ENCODE measurements at regions not wholly inside any gene's neighbourhood (a gene's known extent, or its start where the extent isn't known, plus 50 kb on each side); places are given as distances from the start of the nearest gene placed in this dataset.

DNA sequence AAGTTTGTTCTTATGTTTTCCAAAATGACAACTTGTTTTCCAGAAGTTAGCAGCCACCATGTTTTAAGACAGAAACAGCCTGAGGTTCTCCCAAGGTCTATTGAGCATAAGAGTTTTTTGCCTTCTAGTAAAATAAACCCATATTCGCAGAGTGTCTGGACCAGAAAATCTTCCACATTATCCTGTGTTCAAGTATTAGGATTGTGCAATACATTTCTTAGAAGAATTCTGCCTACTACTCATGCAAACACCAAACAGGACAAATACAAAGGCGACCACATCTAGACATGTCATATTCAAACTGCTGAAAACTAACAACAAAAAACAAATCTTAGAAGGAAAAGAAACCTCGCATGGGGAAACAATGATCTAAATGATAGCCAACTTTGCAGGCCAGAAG is 145.4 kb upstream of the AHI1 start:
- Histone ChIP-seq H2BK5ac (ENCODE audit: low read length) (no peak overlapping the region), H3K4ac (ENCODE audit: low read length) (no peak overlapping the region), H3K9me3 (replicated peaks in 1 of 2; ENCODE audit: control insufficient read depth in 2 of 2, insufficient read depth in 1 of 2, low read depth in 1 of 2, low read length in 2 of 2) (no peaks in the 10 kb centered on the region), H3K4me2 (ENCODE audit: insufficient read depth, low read length, poor library complexity, severe bottlenecking) (no peak overlapping the region), H3K4me3 (ENCODE audit: low read length in 2 of 2) (no peak overlapping the region), H2AK5ac (ENCODE audit: low read depth, low read length) (no peak overlapping the region), H2BK12ac (ENCODE audit: low read length) (no peak overlapping the region), H3K18ac (ENCODE audit: low read length) (no peak overlapping the region), H3K27ac (replicated peaks; ENCODE audit: low read length) (no peak overlapping the region), H3K36me3 (replicated peaks in 1 of 2; ENCODE audit: control insufficient read depth in 2 of 2, insufficient read depth in 2 of 2, low read length in 2 of 2) (no peaks in the 10 kb centered on the region), H3K23ac (ENCODE audit: low read depth, low read length, poor library complexity) (no peak overlapping the region), H2BK15ac (ENCODE audit: low read length) (no peak overlapping the region), H3K9ac (ENCODE audit: low read depth, low read length, poor library complexity) (no peak overlapping the region), H3K14ac (ENCODE audit: low read length) (no peak overlapping the region), H4K91ac (ENCODE audit: low read depth, low read length, poor library complexity) (no peak overlapping the region), H3K4me1 (ENCODE audit: control insufficient read depth in 2 of 2, insufficient read depth in 1 of 2, low read depth in 1 of 2, low read length in 2 of 2) (no peaks in the 10 kb centered on the region), H2AFZ (ENCODE audit: low read length) (no peak overlapping the region), H3K27me3 (ENCODE audit: control insufficient read depth in 3 of 3, insufficient read depth in 3 of 3, low read depth in 1 of 3, low read length in 3 of 3) (no peaks in the 10 kb centered on the region), H3K79me1 (ENCODE audit: low read depth, low read length) (no peaks in the 10 kb centered on the region), H2BK120ac (ENCODE audit: low read depth, low read length) (no peak overlapping the region), H4K8ac (ENCODE audit: low read depth, low read length) (no peak overlapping the region)
- WGBS, 2 donors (ENCODE audit: extremely low coverage in 2 of 2, insufficient read length in 2 of 2, insufficient replicate concordance in 1 of 2): no CpG with 5 or more reads among the region's 3 CpGs
- no peak for DNase-seq (ENCODE audit: low spot score)

DNA sequence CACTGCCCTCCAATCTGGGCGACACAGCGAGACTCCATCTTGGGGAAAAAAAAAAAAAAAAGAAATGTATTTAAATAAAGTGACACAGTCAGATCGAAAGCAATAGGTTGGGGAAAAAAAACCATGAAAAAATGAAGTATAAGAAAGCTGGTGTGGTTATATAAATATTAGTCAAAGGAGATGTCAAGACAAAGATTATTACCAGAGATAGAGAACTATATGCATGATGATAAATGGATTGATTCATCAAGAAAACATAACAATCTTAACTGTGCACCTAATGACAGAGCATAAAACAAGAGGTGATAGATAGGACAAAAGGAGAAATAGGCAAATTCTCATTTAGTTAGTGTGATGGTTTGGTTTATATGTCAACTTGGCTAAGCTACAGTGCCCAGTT is 146.9 kb upstream of the AHI1 start:
- Histone ChIP-seq H4K91ac (ENCODE audit: low read depth, low read length, poor library complexity) (no peak overlapping the region), H4K8ac (ENCODE audit: low read depth, low read length) (no peak overlapping the region), H2BK120ac (ENCODE audit: low read depth, low read length) (no peak overlapping the region), H3K4me1 (ENCODE audit: control insufficient read depth in 2 of 2, insufficient read depth in 1 of 2, low read depth in 1 of 2, low read length in 2 of 2) (no peaks in the 10 kb centered on the region), H3K23ac (ENCODE audit: low read depth, low read length, poor library complexity) (no peak overlapping the region), H3K36me3 (replicated peaks in 1 of 2; ENCODE audit: control insufficient read depth in 2 of 2, insufficient read depth in 2 of 2, low read length in 2 of 2) (no peaks in the 10 kb centered on the region), H3K4me3 (ENCODE audit: low read length in 2 of 2) (no peak overlapping the region), H3K18ac (ENCODE audit: low read length) (no peak overlapping the region), H2BK15ac (ENCODE audit: low read length) (no peak overlapping the region), H3K79me1 (ENCODE audit: low read depth, low read length) (no peaks in the 10 kb centered on the region), H2AFZ (ENCODE audit: low read length) (no peak overlapping the region), H2BK5ac (ENCODE audit: low read length) (no peak overlapping the region), H3K4ac (ENCODE audit: low read length) (no peak overlapping the region), H2BK12ac (ENCODE audit: low read length) (no peak overlapping the region), H3K9me3 (replicated peaks in 1 of 2; ENCODE audit: control insufficient read depth in 2 of 2, insufficient read depth in 1 of 2, low read depth in 1 of 2, low read length in 2 of 2) (no peaks in the 10 kb centered on the region), H3K27ac (replicated peaks; ENCODE audit: low read length) (no peak overlapping the region), H2AK5ac (ENCODE audit: low read depth, low read length) (no peak overlapping the region), H3K9ac (ENCODE audit: low read depth, low read length, poor library complexity) (no peak overlapping the region), H3K14ac (ENCODE audit: low read length) (no peak overlapping the region), H3K27me3 (ENCODE audit: control insufficient read depth in 3 of 3, insufficient read depth in 3 of 3, low read depth in 1 of 3, low read length in 3 of 3) (no peaks in the 10 kb centered on the region), H3K4me2 (ENCODE audit: insufficient read depth, low read length, poor library complexity, severe bottlenecking) (no peak overlapping the region)
- no CpG with 5 or more reads among the region's 3 CpGs for WGBS, 2 donors (ENCODE audit: extremely low coverage in 2 of 2, insufficient read length in 2 of 2, insufficient replicate concordance in 1 of 2)
- no peak for DNase-seq (ENCODE audit: low spot score)

DNA sequence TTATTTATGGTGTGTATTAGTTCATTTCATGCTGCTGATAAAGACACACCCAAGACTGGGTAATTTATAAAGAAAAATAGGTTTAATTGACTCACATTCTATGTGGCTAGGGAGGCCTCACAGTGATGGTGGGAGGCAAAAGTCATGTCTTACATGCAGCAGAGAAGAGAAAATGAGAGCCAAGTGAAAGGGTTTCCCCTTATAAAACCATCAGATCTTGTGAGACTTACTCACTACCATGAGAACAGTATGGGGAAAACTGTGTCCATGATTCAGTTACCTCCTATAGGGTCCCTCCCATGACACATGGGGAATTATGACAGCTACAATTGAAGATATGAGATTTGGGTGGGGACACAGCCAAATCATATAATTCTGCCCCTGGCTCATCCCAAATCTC is 150.0 kb upstream of the AHI1 start:
- Histone ChIP-seq H2BK120ac (ENCODE audit: low read depth, low read length) (no peak overlapping the region), H3K23ac (ENCODE audit: low read depth, low read length, poor library complexity) (no peak overlapping the region), H2BK12ac (ENCODE audit: low read length) (no peak overlapping the region), H2AK5ac (ENCODE audit: low read depth, low read length) (no peak overlapping the region), H3K4me3 (ENCODE audit: low read length in 2 of 2) (no peak overlapping the region), H3K79me1 (ENCODE audit: low read depth, low read length) (no peaks in the 10 kb centered on the region), H3K9ac (ENCODE audit: low read depth, low read length, poor library complexity) (no peak overlapping the region), H3K36me3 (replicated peaks in 1 of 2; ENCODE audit: control insufficient read depth in 2 of 2, insufficient read depth in 2 of 2, low read length in 2 of 2) (no peaks in the 10 kb centered on the region), H3K4ac (ENCODE audit: low read length) (no peak overlapping the region), H4K8ac (ENCODE audit: low read depth, low read length) (no peak overlapping the region), H2AFZ (ENCODE audit: low read length) (no peak overlapping the region), H3K14ac (ENCODE audit: low read length) (no peak overlapping the region), H3K4me2 (ENCODE audit: insufficient read depth, low read length, poor library complexity, severe bottlenecking) (no peak overlapping the region), H3K9me3 (replicated peaks in 1 of 2; ENCODE audit: control insufficient read depth in 2 of 2, insufficient read depth in 1 of 2, low read depth in 1 of 2, low read length in 2 of 2) (no peaks in the 10 kb centered on the region), H3K4me1 (ENCODE audit: control insufficient read depth in 2 of 2, insufficient read depth in 1 of 2, low read depth in 1 of 2, low read length in 2 of 2) (no peaks in the 10 kb centered on the region), H4K91ac (ENCODE audit: low read depth, low read length, poor library complexity) (no peak overlapping the region), H3K27ac (replicated peaks; ENCODE audit: low read length) (no peak overlapping the region), H3K18ac (ENCODE audit: low read length) (no peak overlapping the region), H3K27me3 (ENCODE audit: control insufficient read depth in 3 of 3, insufficient read depth in 3 of 3, low read depth in 1 of 3, low read length in 3 of 3) (no peaks in the 10 kb centered on the region), H2BK5ac (ENCODE audit: low read length) (no peak overlapping the region), H2BK15ac (ENCODE audit: low read length) (no peak overlapping the region)
- DNase-seq (ENCODE audit: low spot score): no peak

DNA sequence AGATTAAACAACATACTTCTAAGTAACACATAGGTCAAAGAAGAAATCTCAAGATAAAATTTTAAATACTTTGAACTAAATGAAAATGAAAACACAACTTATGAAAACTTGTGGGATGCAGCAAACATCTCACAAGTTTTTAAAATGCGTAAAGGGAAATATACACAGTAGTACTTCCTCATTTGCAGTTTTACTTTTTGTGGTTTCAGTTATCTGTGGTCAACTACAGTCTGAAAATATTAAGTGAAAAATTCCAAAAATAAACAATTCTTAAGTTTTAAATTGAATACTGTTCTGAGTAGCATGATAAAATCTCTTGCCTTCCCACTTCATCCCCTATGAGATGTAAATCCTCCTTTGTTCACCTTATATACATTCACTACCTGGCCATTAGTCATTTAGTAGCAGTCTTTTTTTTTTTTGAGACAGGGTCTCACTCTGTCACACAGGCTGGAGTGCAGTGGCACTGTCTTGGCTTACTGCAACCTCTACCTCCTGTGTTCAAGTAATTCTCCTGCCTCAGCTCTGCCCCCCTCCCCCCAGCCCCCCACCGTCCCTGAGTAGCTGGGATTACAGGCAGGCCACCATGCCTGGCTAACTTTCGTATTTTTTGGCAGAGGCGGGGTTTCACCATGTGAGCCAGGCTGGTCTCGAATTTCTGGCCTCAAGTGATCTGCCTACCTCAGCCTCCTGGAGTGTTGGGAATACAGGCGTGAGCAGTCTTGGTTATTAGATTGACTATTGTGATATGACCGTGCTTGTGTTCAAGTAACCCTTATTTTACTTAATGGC is 154.6 kb upstream of the AHI1 start:
- Histone ChIP-seq H2BK12ac (ENCODE audit: low read length) (no peak overlapping the region), H3K9ac (ENCODE audit: low read depth, low read length, poor library complexity) (no peak overlapping the region), H2BK5ac (ENCODE audit: low read length) (no peak overlapping the region), H3K18ac (ENCODE audit: low read length) (no peak overlapping the region), H3K4me3 (ENCODE audit: low read length in 2 of 2) (no peak overlapping the region), H3K27ac (replicated peaks; ENCODE audit: low read length) (no peak overlapping the region), H3K9me3 (replicated peaks in 1 of 2; ENCODE audit: control insufficient read depth in 2 of 2, insufficient read depth in 1 of 2, low read depth in 1 of 2, low read length in 2 of 2) (no peaks in the 10 kb centered on the region), H2BK120ac (ENCODE audit: low read depth, low read length) (no peak overlapping the region), H3K27me3 (ENCODE audit: control insufficient read depth in 3 of 3, insufficient read depth in 3 of 3, low read depth in 1 of 3, low read length in 3 of 3) (no peaks in the 10 kb centered on the region), H3K4ac (ENCODE audit: low read length) (no peak overlapping the region), H4K91ac (ENCODE audit: low read depth, low read length, poor library complexity) (no peak overlapping the region), H3K79me1 (ENCODE audit: low read depth, low read length) (no peaks in the 10 kb centered on the region), H4K8ac (ENCODE audit: low read depth, low read length) (no peak overlapping the region), H3K4me2 (ENCODE audit: insufficient read depth, low read length, poor library complexity, severe bottlenecking) (no peak overlapping the region), H3K36me3 (replicated peaks in 1 of 2; ENCODE audit: control insufficient read depth in 2 of 2, insufficient read depth in 2 of 2, low read length in 2 of 2) (no peaks in the 10 kb centered on the region), H3K14ac (ENCODE audit: low read length) (no peak overlapping the region), H2BK15ac (ENCODE audit: low read length) (no peak overlapping the region), H2AK5ac (ENCODE audit: low read depth, low read length) (no peak overlapping the region), H3K23ac (ENCODE audit: low read depth, low read length, poor library complexity) (no peak overlapping the region), H3K4me1 (ENCODE audit: control insufficient read depth in 2 of 2, insufficient read depth in 1 of 2, low read depth in 1 of 2, low read length in 2 of 2) (no peaks in the 10 kb centered on the region), H2AFZ (ENCODE audit: low read length) (no peak overlapping the region)
- DNase-seq (ENCODE audit: low spot score): no peak
- WGBS, 2 donors (ENCODE audit: extremely low coverage in 2 of 2, insufficient read length in 2 of 2, insufficient replicate concordance in 1 of 2): no CpG with 5 or more reads among the region's 7 CpGs
